ENCODE measurements at regions not wholly inside any gene's neighbourhood (a gene's known extent, or its start where the extent isn't known, plus 50 kb on each side); places are given as distances from the start of the nearest gene placed in this dataset.

GRCh38 chr3:22732641-22733040 lies 470.5 kb upstream of the UBE2E2 start (continued):
- TF ChIP-seq EP300 (IDR thresholded peaks at IDR 0.05; ENCODE audit: borderline replicate concordance in 1 of 2, low read depth in 2 of 2, low read length in 2 of 2): no peak
- no peak for TF ChIP-seq SRF (IDR thresholded peaks at IDR 0.05; ENCODE audit: low read depth, low read length)
- TF ChIP-seq TAF1 (IDR thresholded peaks at IDR 0.05; ENCODE audit: low read depth, low read length): no peak
- no peak for TF ChIP-seq CBX5 (IDR thresholded peaks at IDR 0.05; ENCODE audit: low read depth, low read length)
- no peak for TF ChIP-seq RXRA (IDR thresholded peaks at IDR 0.05; ENCODE audit: insufficient read depth, low read depth, low read length)
- TF ChIP-seq HDAC6 (IDR thresholded peaks at IDR 0.05; ENCODE audit: low read depth, low read length): no peak
- no peak for TF ChIP-seq RNF2 (IDR thresholded peaks at IDR 0.05; ENCODE audit: borderline replicate concordance, low read depth, low read length, missing control alignments, poor library complexity, severe bottlenecking)
- TF ChIP-seq RFX5 (IDR thresholded peaks at IDR 0.05; ENCODE audit: borderline replicate concordance, low read depth, low read length): no peak

Measured in H1 (cell line).